Fibroblast of skin of right biceps (primary cell): ENCODE measurements at regions not wholly inside any gene's neighbourhood (a gene's known extent, or its start where the extent isn't known, plus 50 kb on each side); places are given as distances from the start of the nearest gene placed in this dataset.
"Not testable (repeated sequence)": the region's sequence is repeated elsewhere in the genome, so short reads cannot be mapped to it uniquely, and the experiment has no call there.

ENCODE experiments used
- DNase-seq: peaks from one replicate; pipeline ENCODE4 v3.0.0-alpha.2; 2013

- DNase-seq, result no peak
These were observed 230.3 kb downstream of the TDRD15 start for GRCh38 chr2:21353879-21354679.

- no peak for DNase-seq
These were observed 232.5 kb downstream of the TDRD15 start for GRCh38 chr2:21356086-21356856.

GRCh38 chr2:21356857-21357255, 233.1 kb downstream of the TDRD15 start:
- DNase-seq, result no peak

- no peak for DNase-seq
These were observed 235.2 kb downstream of the TDRD15 start for GRCh38 chr2:21358976-21359375.

GRCh38 chr2:21361384-21361783, 237.6 kb downstream of the TDRD15 start:
- no peak for DNase-seq

- DNase-seq, result no peak
These were observed 238.3 kb downstream of the TDRD15 start for GRCh38 chr2:21361957-21362486.

GRCh38 chr2:21363364-21363763, 239.6 kb downstream of the TDRD15 start:
- DNase-seq, result no peak

GRCh38 chr2:21367421-21367820, 243.7 kb downstream of the TDRD15 start:
- peak; percentile 5 for DNase-seq

GRCh38 chr2:21369787-21370186, 246.0 kb downstream of the TDRD15 start:
- DNase-seq, result no peak

- no peak for DNase-seq
These were observed 247.8 kb downstream of the TDRD15 start for GRCh38 chr2:21371499-21372003.

GRCh38 chr2:21372654-21373053, 248.9 kb downstream of the TDRD15 start:
- peak; percentile 2 for DNase-seq

- DNase-seq, result no peak
These were observed 253.1 kb downstream of the TDRD15 start for GRCh38 chr2:21376864-21377263.

- no peak for DNase-seq
These were observed 255.4 kb downstream of the TDRD15 start for GRCh38 chr2:21379140-21379539.

GRCh38 chr2:21379668-21380067, 255.9 kb downstream of the TDRD15 start:
- not testable (repeated sequence) for DNase-seq

GRCh38 chr2:21381421-21381820, 257.7 kb downstream of the TDRD15 start:
- peak; percentile 13 for DNase-seq

GRCh38 chr2:21382701-21383520, 259.1 kb downstream of the TDRD15 start:
- no peak for DNase-seq

GRCh38 chr2:21386666-21387065, 262.9 kb downstream of the TDRD15 start:
- no peak for DNase-seq

- DNase-seq, result no peak
These were observed 268.9 kb downstream of the TDRD15 start for GRCh38 chr2:21392649-21393048.

GRCh38 chr2:21393173-21393572, 269.4 kb downstream of the TDRD15 start:
- no peak for DNase-seq

- no peak for DNase-seq
These were observed 271.6 kb downstream of the TDRD15 start for GRCh38 chr2:21395366-21395765.

GRCh38 chr2:21396252-21396651, 272.5 kb downstream of the TDRD15 start:
- DNase-seq, result no peak

- no peak for DNase-seq
These were observed 277.4 kb downstream of the TDRD15 start for GRCh38 chr2:21401022-21401698.
